NT2/D1 (cell line): ENCODE measurements at regions not wholly inside any gene's neighbourhood (a gene's known extent, or its start where the extent isn't known, plus 50 kb on each side); places are given as distances from the start of the nearest gene placed in this dataset.

Experiments used
- YY1 ChIP-seq: IDR thresholded peaks from 2 replicates; pipeline ENCODE4 v1.6.1; 2011; ENCODE audit not compliant: insufficient read length, insufficient read depth
- ZNF274 ChIP-seq: IDR thresholded peaks from 2 replicates; pipeline ENCODE4 v1.6.1; 2011; ENCODE audit warnings: mild to moderate bottlenecking, low read depth, low read length

DNA sequence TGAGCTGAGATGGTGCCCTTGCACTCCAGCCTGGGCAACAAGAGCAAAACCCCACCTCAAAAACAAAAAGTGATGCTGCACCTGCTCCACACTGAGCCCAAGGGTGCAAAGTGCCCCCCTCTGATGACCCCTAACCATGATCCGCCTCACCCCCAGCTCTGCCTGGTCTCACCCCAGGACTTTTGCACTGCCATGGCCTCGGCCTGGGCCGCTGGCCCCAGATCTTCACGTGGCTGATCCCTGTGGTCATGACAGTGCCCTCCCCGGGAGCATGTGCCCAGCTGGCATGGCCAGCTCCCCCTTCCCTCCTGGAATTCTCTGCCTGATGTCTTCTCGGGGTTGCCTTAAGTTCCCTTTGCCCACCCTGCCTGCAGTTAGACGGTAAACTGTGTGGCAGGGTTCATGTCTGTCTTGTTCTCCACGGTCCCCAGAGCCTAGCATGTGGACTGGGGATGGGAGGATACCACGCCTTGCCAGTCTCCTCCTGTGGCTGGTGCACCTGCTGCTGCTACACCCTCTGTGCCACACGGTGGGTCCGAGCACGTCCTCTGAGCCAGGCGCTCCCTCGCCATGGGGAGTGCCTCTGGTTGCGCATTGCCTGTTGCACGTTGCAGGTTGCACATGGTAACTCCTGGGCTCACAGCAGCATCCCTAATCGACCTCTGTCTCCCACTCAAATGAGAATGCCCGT is 77.4 kb upstream of the PPP1R26 start:
- TF ChIP-seq YY1 (no peak), ZNF274 (no peak)
